GM10248 (cell line): ENCODE measurements at regions not wholly inside any gene's neighbourhood (a gene's known extent, or its start where the extent isn't known, plus 50 kb on each side); places are given as distances from the start of the nearest gene placed in this dataset.

Experiments used
- CTCF ChIA-PET: fragments of 300-600 bp; sonication (Branson Sonifier 250); formaldehyde crosslinking; extraction: SDS; loops from one replicate; lab custom pipeline; 2021; ENCODE audit warnings: antibody characterized with exemption; lab: Yijun Ruan, JAX
- POLR2A ChIA-PET: fragments of 350-650 bp; sonication (Branson Sonifier 250); formaldehyde crosslinking; extraction: SDS; loops from one replicate; lab custom pipeline; 2020; ENCODE audit warnings: antibody characterized with exemption; lab: Yijun Ruan, JAX
- DNase-seq: peaks from one replicate; pipeline ENCODE4 v3.0.0; 2012; ENCODE audit errors: extremely low spot score
- TF ChIP-seq, protein P1 (sequence below): IDR thresholded peaks from 2 replicates; pipeline ENCODE4 v1.5.1; 2012; ENCODE audit warnings: mild to moderate bottlenecking, low read depth; ENCODE audit errors: extremely low read depth, missing control alignments, control extremely low read depth

- ChIA-PET CTCF (interaction anchor here (1.2 kb wide), 1 partner anchor 16 kb away, joined by 3 read pairs; no protein-coding TSS in a partner anchor), POLR2A (no interaction called here)
- TF ChIP-seq, protein P1, sequence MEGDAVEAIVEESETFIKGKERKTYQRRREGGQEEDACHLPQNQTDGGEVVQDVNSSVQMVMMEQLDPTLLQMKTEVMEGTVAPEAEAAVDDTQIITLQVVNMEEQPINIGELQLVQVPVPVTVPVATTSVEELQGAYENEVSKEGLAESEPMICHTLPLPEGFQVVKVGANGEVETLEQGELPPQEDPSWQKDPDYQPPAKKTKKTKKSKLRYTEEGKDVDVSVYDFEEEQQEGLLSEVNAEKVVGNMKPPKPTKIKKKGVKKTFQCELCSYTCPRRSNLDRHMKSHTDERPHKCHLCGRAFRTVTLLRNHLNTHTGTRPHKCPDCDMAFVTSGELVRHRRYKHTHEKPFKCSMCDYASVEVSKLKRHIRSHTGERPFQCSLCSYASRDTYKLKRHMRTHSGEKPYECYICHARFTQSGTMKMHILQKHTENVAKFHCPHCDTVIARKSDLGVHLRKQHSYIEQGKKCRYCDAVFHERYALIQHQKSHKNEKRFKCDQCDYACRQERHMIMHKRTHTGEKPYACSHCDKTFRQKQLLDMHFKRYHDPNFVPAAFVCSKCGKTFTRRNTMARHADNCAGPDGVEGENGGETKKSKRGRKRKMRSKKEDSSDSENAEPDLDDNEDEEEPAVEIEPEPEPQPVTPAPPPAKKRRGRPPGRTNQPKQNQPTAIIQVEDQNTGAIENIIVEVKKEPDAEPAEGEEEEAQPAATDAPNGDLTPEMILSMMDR, result no peak
- DNase-seq, result no peak
Measured at GRCh38 chr12:124372831-124373230, 77.9 kb downstream of the RFLNA start.

- ChIA-PET CTCF (interaction anchor here (1.2 kb wide), 1 partner anchor 15 kb away, joined by 3 read pairs; no protein-coding TSS in a partner anchor), POLR2A (no interaction called here)
- TF ChIP-seq, protein P1, result no peak
- DNase-seq, result no peak
Measured at GRCh38 chr12:124371970-124372555, 77.2 kb downstream of the RFLNA start.

DNA sequence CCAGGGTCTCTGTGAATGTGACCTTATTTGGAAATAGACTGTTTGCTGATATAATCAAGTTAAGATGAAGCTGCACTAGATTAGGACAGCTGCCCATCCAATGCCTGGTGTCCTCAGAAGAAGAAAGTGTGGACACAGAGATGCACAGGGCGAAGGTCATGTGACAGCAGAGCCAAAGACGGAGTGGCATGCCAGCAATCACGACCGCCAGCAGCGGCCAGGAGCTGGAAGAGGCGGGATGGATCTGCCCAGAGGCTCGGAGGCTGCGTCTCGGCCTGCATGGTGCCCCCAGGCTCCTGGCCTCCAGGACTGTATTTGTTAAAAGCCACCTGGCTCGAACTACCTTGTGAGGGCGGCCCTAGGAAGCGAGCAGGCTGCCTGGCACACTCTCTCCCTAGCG is 76.5 kb downstream of the RFLNA start:
- CTCF ChIA-PET, result interaction anchor here (1.2 kb wide), 1 partner anchor 400 kb away, joined by 3 read pairs; no protein-coding TSS in a partner anchor
- TF ChIP-seq, protein P1, result no peak
- DNase-seq, result no peak
- POLR2A ChIA-PET, result no interaction called here

DNA sequence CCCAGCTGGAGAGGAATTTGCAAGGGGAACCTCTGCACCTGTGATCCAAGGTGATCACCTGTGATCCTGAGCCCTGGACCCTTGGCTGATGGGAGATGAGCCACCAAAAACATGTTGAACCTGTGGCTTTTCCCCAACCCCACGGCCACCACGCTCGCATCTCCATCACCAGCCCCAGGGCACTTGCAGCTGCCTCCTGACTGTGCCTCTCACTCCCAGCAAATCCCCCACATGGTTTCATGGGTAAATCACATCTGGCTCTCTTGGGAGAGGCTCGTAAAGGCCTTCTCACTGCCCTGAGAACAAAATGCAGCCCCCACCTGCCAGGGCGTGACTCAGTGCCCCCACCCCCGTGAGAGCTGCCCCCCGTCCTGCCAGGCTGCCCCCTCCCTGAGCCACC is 76.0 kb downstream of the RFLNA start:
- DNase-seq, result no peak
- TF ChIP-seq, protein P1, result no peak
- ChIA-PET POLR2A (no interaction called here), CTCF (interaction anchor here (1.2 kb wide), 1 partner anchor 401 kb away, joined by 3 read pairs; no protein-coding TSS in a partner anchor)

GRCh38 chr12:124370384-124370783 is 75.5 kb downstream of the RFLNA start:
- POLR2A ChIA-PET, result no interaction called here
- no peak for DNase-seq
- CTCF ChIA-PET, result interaction anchor here (1.2 kb wide), 1 partner anchor 401 kb away, joined by 3 read pairs; no protein-coding TSS in a partner anchor
- TF ChIP-seq, protein P1, result no peak

DNA sequence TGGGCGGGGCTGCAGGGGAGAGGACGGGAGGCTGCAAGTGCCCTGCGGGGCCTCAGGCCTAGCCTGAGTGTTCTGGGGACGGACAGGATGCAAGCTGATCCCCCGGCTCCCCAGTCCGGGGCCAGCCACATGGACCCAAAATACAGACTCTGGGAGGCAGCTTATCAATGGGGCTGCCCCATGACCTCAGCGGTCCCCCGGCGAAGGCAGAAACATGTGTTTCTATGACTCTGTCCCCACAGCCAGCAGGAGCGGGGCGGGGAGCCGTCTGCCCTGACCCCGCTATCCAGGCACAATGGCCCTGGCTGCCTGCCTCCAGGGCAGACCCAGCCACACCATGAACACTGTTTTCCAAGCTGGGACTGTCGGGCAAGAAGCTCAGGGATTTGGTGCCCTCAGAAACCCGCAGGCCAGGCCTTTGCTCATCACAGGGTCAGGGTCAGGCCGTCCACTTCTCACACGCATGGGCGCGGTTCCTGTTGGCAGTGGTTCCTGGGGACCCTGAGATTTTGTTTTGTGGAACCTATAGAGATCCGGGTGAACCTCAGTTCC is 75.0 kb downstream of the RFLNA start:
- TF ChIP-seq, protein P1, result no peak
- POLR2A ChIA-PET, result no interaction called here
- CTCF ChIA-PET, result no interaction called here
- no peak for DNase-seq
